HPDE6-E6E7 (cell line): ENCODE measurements at regions not wholly inside any gene's neighbourhood (a gene's known extent, or its start where the extent isn't known, plus 50 kb on each side); places are given as distances from the start of the nearest gene placed in this dataset.

ENCODE experiments used
- DNase-seq: peaks from one replicate; pipeline ENCODE4 v3.0.0; 2011; ENCODE audit warnings: missing footprints; ENCODE audit errors: extremely low spot score

DNA sequence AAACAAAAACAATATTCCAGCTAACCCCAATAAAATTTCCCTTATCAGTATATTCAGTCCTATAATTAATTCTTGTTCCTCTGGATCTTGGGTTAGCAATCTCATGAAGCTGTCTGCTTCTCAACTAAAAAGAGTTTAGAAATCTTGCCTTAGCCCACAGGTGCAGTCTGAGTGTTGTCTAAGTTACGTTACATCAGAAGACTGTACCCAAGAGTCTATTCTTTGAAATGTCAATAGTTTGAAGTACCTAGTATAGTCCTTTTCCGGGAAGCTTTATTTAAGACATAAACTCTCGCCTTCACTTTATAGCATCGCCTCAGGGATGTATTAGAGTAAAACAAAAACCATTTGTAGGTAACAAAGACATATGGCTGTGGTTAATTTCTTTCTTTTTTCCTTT is 465.1 kb downstream of the FUT8 start:
- no peak for DNase-seq

DNA sequence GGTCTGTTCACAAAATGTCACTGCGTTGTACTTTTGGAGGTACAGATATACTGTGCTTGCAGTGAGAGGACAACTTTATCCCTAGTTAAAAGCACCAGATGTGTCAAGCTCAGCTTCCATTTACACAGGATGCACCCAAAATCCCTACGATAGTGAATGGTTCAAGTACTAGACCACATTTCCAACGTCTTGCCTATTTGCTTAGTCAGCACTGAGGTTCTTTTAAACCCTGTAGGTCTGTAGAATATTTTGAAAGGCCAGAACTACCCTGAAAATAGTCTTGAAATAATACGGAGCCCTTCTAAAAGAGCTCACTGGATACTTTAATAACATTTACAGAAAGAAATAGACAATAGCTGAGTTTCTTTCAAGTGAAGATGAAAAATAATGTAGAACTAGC is 466.1 kb downstream of the FUT8 start:
- no peak for DNase-seq

DNA sequence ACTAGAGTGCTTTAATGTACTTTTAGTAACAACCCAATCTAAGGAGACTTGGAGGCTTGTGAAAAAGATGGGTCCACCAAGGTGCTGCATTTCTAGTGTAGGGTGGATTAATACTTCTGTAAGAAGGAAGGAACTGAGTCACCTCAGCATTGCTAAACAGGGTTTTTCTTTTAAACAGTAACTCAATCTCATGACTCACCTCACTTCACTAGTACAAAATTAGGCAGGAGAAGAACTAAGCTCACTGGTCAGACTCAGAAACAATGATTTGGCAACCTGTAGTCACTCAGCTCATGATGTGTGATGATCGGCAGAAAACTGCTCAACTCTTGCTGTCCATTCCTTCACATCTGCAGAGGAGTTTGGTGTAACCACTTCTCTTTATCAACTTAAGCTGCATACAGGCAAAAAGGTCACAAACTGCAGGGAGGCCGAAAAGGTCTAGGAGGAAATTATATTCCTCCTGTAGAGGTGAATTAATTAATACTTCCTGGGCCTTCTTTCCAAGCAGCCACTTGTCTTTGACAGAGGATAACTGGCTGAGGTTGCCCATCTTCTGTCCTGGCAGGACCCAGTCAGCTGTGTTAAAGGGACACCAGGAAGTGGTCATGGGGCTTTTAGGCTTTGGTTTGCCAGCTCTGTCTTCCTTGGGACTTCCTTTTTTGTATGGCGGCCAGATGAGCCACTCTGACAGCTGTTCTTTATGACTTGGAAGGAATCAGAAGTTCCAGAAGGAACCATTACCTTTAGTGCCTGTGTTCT is 466.9 kb downstream of the FUT8 start:
- DNase-seq = peak; percentile 36

DNA sequence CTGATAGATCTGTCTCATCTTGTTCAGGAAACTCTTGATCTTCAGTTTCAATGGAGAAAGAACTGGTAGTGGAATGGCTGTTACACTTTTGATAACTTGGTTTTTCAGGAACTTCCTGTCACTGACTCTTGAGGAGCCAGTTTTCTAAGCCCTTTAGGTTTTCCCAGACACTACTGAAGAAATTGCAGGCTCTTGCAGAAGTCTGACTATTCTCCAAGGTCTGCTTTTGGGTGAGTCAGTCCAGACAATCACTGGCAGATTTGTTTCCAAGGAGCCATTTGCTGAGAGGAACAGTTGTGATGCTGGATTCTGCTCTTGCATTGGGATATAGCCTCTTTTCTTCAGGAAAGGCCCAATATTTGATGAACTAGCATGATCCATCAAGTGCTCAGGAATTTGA is 468.0 kb downstream of the FUT8 start:
- DNase-seq = no peak

DNA sequence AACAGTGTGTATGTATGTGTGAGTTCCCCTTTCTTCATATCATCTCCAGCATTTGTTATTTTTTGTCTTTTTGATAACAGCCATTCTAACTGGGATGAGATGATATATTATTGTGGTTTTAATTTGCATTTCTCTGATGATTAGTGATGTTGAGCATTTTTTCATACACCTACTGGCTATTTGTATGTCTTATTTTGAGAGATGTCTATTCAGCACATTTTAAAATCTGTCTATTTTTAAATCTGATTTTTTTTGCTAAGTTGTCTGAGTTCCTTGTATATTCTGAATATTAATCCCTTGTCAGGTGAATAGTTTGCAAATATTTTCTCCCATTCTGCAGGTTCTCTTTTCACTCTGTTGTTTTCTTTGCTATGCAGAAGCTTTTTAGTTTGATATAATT is 469.1 kb downstream of the FUT8 start:
- no peak for DNase-seq

DNA sequence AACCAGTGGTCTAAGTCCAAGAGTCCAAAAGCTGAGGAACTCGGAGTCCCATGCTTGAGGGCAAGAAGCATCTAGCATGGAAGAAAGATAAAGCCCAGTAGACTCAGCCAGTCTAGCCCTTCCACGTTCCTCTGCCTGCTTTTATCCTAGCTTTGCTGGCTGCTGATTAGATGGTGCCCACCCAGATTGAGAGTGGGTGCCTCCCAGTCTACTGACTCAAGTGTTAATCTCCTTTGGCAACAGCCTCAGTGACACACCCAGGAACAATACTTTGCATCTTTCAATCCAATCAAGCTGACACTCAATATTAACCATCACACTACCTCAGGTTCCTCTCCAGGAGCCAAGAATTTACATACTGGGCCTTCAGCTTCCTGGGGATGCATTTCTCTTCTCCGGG is 476.1 kb downstream of the FUT8 start:
- DNase-seq = no peak

DNA sequence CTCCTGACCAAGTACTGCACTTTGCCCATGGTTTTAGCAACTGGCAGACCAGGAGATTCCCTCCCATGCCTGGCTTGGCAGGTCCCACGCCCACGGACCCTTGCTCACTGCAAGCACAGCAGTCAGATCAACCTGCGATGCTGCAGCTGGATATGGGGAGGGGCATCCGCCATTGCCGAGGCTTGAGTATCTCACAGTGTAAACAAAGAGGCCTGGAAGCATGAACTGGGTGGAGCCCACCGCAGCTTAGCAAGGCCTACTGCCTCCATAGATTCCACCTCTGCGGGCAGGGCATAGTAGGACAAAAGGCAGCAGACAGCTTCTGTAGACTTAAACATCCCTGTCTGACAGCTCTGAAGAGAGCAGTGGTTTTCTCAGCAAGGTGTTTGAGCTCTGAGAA is 479.8 kb downstream of the FUT8 start:
- DNase-seq = no peak

DNA sequence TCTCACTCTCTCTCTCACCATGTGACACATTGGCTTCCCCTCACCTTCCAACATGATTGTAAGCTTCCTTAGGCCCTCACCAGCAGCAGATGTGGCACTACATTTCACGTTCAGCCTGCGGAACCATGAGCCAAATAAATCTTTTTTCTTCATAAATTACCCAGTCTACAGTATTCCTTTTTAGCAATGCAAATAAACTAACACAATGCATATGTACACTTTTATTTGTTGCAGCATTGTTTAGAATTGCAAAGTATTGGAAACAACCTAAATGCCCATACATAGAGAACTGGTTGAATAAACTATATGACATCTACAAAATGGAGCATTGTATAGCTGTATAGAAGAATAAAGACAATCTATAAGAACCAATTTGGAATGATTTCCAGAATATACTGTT is 487.6 kb downstream of the FUT8 start:
- DNase-seq = no peak

DNA sequence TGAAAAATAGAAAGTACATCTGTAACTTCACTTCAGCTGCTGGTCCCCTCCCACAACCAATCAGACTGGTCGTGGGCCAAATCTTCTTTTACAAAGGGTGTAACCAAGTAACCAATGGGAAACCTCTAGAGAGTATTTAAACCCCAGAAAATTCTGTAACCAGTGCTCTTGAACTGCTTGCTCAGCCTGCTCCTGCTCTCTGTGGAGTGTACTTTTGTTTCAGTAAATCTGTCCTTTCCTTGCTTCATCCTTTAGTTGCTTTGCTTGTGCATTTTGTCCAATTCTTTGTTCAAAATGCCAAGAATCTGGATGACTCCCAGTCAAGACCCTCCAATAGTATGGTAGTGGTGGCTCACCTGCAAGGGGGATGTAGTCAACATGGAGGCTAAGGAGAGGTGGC is 489.1 kb downstream of the FUT8 start:
- DNase-seq = no peak

DNA sequence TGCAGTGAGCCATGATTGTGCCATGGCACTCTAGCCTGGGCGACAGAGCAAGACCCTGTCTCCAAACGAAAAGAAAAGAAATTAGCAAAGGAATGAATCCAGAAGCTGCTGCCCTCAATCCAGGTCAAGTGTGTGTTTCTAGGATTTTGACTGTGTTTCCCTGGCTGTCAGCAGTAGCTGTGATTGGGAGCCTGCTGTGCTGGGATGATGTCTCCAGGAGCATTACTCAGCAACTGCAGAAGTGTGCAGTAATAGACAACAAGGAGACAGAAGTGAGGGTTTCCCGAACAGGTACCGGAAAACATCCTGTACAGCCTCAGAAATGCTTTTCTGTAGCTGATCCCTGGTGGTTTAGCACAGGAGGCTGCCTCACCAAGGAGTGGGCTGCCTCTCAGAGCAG is 492.5 kb downstream of the FUT8 start:
- DNase-seq = no peak

DNA sequence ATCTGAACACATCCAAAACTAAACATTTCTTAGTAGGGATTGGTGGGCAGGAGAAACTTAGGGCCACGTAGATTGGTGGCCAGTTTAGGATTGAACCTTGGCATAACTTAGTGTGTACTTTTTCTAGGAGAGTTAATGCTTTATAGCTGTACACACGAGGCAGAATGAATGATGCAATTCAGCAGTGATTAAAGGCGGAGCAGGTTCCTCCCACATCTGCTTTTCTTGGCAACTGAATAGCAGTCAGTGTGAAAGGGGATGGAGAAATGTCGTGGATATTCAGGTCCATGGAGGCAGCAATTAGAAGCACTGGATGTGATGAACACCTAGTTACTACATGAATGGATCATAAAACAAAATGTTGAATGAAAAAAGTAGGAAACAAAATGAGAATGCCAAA is 493.8 kb downstream of the FUT8 start:
- no peak for DNase-seq

DNA sequence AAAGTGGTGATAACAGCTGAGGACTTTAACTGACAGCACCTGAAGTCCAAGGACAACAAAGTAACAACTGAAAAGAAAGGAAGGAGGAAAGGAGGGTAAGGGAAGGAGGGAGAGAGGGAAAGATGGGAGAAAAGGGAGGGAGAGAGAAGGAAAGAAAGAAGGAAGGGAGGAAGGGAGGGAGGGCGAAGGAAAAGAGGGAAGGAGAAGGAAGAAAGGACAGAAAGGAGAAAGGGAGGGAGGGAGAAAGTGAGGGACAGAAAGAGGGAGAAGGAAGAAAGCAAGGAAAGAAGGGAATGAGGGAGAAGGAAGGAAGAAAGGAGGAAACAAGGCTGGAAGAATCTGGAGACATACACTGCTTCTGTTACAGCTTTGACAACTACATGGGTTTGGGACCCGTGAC is 494.4 kb downstream of the FUT8 start:
- DNase-seq = no peak

DNA sequence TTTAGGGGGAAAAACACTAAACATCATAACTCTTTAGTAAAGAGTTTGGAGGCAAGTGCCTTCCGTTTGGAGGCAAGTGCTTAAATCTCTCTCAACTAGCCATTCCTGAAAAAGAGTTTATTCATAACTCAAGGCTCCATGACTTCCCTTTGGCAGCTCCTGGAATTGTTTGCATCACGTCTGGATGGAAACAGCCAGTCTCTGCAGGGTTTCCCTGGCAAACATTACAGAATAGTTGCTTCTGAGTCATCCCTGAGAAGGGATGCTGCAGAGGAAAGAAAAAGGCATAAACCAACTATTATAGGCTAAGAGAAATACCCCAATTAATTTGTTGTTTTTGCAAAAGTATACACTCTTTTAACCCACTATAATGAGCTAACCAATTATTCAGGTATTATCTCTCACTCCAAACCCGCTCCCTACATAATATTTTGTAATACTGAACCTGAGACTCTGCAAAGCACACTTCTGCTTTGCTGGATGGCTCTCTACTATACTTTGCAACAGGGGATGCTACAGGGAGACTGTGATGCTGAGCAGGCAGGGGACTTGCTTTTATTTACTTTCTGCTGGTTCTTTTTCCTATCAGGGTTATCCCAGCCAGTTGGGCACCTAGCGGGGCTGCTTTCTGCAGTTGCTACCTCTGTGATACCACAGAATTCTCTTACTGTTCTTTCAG is 497.7 kb downstream of the FUT8 start:
- DNase-seq = no peak

DNA sequence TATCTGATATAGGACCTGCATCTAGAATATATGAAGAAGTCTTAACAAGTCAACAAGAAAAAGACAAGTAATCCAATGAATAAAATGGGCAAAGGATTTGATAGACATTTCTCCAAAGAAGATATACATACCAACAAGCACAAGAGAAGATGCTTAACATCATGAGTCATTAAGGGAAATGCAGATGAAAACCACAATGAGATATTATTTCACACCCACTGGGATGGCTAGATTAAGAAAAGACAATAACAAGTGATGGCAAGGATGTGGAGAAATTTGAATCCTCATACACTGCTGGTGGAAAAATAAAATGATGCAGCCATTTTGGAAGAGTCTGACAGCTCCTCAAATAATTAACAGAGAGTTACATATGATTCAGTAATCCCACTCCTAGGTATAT is 502.6 kb downstream of the FUT8 start:
- no peak for DNase-seq

DNA sequence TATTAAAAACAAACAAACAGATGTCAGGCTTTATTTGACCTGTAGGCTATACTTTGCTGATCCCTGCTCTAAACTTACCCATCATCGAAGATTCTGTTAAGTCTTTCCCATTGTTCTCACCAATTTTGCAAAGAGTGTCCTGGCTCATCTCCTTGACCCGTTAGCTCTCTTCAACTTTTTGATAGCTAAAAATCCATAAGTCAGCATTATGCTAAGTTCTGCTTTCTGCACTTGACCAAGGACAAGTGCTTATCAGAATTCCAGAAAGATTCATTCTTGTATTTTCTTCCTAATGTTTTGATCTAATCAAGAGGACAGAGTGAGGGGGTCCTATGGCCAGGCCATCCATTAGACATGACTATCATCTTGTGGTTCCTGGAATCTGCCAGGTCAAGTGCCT is 503.5 kb downstream of the FUT8 start:
- DNase-seq = no peak

DNA sequence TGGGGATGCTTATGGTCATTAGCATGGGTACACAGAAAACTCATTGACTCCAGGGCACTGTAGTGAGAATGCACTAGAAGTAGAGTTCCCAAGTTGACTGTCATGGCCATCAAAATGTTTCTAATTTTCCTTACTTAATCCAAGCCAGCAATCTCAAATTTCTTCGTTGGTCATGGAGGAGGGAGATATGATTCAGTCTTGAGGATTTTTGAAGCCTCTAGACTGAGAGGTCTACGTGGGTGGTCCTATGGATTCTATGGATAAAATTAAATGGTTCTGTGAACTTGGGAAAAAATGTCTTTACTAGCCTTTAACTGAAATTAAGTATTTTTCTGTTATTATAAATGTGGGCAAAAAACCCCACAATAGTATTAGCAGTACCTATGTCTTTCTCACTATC is 508.5 kb downstream of the FUT8 start:
- no peak for DNase-seq

DNA sequence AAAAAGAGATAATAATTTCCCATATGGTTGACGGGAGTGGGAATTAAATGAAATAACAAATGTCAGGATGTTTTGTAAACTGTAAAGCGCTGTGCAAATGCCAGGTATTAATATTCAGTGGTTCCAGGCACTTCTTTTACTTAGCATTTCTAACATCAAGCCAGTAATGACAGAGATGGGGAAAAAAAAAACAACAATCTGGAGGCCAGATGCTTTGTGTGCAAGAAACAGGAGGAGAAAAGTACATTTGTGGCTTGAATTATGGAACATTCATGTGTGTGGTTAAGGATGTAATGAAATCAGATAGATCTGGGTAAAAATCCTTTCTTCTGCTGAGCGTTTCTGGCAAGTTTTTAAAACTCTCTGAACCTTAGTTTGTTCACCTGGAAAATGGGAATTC is 509.6 kb downstream of the FUT8 start:
- DNase-seq = no peak

DNA sequence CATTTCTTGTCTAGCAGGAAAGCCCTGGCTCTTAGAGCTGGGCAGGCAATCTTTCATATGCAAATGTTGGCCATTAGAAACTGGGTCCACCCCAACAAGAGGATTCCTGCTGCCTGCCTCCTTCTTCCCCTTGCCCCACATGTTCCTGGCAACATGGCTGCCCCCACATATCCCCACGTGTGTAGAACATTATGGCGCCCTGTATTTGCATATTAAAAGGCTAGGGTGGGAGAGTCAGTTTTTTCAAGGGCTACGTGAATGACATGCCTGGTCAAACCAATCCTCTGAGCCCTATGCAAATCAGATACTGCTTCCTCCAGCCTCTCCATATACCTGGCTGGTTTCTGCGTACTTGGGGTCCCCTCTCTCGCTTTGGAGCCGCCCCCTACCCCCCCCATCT is 514.0 kb downstream of the FUT8 start:
- DNase-seq = no peak

DNA sequence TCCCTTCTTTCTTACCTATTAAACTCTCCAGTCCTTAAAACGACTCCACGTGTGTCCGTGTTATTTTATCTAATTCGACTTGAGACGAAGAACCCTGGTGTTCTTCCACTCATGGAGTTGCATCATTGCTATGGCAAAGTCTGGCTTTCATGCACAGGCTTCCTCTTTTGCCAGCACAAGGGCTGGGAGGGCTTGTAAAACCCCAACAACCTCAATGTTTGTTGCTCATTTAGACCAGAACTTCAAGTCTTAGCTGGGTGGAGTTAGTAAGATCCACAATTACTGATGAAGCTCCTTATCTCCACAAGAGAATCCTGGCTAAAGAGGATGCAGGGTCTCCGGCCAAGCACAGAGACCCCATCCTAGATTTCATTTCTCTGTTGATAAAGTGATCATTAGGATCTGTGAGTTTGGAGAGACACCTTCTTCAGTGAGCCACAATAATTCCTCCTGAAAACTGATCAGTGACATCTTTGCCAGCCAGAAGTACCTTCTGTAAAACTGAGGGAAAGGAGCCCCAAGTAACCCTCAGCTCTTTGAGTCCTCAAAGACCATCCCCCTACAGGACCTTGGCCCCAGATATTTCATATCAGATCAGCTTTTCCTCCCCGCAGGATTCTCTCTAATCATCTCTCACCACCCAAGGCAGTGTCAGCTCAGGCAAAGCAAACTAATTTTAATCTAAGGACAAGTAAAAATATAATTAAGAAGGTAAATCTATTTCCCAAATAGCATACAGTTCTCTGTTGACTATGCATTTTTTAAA is 514.6 kb downstream of the FUT8 start:
- no peak for DNase-seq

DNA sequence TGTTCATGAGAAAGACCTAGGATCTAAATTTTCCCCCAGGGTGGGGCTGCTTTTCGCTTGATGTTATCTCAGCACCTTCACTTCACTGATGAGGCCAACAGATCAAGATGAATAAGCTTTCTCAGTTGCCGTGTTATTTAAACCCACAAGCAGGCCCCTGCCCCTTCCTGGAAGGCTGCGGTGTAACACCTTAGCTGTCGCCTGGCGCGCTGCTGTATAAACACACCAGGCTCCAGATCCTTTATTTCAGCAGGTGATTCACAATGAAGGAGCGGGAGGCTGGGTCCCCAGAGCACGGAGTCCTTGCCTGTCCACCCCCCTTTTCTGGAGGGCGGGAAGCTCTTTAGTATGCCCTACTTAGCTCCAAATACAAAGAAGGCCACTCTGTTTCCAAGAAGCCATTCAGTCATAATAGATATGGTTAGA is 515.4 kb downstream of the FUT8 start:
- DNase-seq = no peak

DNA sequence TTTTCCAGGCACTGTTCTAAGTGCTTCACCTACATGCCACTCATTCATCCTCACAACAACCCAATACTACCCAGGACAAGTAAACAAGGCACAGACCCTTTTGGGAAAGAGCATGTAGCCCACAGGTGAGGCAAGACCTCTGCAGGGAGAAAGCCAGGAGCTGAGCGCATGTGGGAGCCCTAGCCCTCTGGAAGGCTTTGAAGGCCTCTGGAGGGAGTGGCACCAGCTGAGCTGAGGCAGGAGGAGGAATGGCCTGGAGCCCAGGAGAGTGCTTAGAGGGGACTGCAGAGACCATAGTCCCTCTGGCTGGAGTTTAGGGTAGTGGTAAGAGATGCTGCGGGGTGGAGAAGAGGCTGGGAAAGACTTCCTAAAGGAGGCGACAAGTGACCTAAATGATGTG is 516.5 kb downstream of the FUT8 start:
- no peak for DNase-seq

DNA sequence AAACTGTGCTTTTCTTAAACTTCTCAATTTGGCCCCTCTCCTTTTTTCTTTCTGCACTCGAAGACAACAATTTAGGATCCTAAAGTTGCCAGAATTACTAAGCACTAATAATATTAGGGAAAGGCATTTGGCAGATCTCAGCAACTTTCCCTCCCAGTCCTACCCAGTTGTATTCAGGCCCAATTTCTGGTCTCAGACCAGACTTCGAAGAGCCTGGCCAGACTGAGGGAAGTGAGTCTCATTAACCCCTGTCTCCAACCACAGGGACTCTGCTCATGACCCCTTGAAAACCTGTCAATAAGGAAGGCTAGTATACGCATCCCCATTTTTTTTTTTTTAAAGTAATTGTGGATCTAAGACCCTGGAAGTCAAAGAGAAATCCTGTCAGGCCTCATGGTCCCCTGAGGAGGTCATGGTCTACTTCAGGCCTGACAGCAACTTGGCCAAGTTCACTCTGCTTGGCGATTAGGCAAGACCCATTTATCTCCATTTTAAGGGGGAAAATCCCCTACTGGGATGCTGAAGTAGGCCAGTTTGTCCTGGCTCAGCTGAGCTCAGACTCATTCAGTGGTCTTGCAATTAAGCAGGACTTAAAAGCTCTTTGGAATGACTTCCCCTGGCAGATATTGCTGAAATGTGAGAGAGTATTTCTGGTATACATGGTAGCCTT is 521.0 kb downstream of the FUT8 start:
- DNase-seq = no peak

DNA sequence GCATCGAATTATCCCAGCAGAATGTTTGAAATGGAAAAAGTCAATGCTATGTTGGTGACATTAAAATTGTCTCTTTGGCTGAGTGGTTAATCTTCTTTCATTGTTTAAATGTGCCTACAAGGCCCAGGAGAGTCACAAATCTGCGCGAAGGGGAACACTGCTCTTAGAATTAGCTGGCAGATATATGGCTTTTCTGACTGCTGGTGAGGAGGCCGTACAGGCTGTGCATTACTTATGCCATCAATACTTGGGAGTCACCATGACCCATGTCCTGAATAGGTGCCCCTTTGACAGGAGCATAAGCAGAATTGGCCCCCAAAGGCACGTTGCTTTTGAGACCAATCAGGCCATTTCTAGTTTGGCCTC is 521.5 kb downstream of the FUT8 start:
- DNase-seq = no peak
